ENCODE measurements at regions not wholly inside any gene's neighbourhood (a gene's known extent, or its start where the extent isn't known, plus 50 kb on each side); places are given as distances from the start of the nearest gene placed in this dataset.

DNA sequence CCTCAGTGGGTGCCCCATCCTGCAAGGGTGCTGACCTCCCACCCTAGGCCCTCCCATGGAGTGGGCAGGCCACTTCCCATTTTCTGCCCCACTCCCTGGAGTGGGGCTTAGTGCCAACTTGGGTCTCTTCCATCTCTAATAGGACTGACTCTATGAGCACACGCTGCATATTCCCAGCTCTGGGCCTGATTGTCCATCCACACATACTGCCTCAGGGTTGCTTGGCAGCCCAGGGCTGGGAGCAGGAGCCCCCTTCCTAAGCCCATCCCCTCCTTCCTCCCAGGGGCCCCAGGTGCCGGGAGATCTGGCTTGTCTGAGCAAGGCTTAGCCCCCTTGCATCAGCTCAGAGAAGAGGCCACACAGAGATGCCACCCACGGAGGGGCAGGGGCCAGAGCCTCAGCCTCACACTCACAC lies 55.1 kb downstream of the PJA1 start:
- DNase-seq: peak in 2 of 4 experiments; percentile 8 to 17

DNA sequence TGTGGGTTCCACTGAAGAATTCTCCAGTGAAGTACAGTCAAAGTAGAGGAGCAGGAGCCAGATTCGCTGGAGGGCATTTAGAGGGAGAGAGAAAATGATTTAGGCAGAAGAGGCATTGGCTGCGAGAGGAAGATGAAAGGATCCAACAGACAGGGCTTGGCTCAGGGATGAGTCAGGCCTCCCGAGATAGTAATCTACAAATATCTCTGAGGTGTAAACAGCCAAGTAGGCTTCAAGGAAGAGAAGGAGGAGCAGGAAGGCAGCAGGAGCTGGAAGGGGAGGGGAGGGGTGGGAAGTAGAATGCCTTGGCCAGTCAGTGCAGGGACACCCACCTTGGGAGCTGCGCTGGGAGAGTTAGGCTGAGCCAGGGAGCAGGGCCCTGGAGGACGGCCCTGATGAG lies 55.5 kb downstream of the PJA1 start:
- DNase-seq: no peak

DNA sequence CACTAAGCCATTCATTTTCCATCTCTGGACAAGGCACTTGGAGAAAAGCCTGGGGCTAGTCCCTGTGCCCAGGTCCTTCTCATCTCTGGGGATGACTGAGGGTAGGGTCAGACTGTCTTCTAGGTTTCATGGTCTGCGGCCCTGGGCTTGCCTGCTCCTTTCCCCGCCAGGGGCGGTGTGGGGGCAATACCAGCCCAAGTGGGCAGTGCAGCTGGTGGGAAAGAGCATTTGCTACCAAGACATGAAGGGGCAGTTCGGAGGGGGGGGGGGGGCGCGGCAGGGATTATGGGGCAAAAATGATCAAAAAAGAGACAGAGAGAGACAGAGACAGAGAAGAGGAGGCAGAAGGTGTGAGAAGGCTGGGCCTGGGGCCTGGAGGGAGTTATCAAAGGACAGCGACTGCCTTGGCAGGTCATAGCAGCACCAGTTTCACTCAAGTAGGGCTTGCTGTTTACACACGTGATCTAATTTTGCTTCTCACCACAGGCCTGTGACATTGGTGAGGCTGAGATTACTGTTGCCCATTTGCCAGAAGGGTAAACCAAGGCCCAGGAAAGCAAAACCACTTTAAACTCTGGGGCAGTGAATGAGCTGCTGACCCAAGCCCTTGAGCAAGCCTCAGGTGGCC lies 56.1 kb downstream of the PJA1 start:
- DNase-seq: no peak

DNA sequence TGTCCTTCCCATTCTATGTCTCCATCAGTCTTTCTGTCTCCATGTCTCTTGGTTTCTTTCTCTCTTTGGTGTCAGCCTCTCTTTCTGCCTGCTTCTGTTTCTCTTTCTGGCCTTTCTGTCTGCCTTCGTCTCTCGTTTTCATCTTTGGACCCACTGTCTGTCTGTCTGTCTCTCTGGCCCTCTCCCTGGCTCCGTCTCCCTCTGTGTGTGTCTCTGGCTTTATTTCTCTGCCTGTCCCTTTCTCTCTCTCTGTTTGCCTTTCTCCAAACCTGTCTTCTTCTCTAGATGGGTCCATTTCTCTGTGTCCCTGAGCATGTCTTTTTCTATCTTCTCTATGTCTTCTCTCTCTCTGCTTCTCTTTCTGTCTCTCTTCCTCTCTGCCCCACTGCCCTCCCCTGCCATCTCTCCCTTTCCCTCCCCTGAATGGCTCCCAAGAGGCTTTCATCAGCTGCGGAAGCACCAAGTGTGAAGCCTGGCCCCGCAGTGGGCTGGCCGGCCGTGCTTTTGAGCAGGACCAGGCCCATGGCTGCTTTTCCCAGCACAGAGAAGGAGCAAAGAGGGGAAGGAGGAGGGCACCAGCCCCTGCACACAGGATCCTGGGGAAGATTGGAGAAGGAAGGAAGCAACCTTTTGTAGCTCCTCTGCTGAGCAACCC lies 57.4 kb downstream of the PJA1 start:
- no peak for DNase-seq

DNA sequence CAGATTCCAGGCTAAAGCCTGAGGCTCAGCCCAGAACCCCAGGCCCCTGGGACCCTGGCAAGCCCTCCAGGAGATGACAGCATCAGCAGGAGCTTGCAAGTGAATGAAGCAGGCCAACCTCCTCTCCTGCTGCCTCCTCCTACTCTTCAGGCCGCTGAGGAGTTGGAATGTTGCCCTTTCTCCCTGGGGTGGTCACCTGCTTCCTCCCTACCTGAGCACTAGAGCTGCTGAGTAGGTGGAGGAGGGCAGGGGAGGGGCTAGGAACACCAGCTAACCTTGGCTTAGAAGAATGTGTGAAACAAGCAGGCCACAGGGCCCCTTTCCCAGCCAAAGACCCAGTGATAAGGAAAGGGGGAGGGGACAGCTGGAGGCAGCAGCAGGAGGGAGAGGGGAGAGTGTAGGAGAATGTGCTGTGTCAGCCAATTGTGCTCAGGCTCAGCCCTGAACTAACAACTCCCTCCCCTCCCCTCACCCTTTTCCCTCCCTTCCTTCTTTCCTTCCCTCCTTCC lies 58.0 kb downstream of the PJA1 start:
- no peak for DNase-seq

DNA sequence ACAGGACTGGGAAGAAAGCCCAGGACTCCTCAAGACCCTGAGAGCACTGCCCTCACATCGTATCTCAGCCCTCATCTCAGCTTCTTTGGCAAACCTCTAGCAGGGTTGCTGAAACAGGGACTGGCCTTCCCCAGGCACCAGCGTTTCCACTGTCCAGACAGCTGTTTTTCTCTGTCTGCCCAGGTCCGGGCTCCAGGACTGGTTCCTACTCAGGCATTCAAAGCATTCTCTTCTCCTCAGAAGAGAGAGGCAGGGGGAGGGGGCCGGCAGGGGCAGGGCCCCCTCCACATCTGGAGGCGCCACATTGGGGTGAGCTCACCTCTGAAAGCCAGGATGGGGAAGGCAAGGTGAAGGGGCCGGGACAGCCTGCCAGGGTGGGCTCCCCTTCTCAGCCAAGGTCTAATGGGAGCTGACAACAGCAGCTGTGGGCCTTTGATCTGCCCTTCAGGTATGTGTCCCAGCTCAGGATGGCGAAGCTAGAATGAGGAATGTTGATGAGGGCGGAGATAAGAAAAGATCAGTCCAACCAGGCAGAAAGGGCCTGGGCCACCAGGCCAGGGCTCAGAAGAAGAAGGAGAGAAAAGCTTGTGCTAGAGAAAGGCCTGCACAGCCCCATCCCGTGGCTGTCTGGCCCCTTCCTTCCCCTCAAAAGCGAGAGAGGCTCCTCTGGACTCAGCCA lies 60.4 kb downstream of the PJA1 start:
- no peak for DNase-seq

DNA sequence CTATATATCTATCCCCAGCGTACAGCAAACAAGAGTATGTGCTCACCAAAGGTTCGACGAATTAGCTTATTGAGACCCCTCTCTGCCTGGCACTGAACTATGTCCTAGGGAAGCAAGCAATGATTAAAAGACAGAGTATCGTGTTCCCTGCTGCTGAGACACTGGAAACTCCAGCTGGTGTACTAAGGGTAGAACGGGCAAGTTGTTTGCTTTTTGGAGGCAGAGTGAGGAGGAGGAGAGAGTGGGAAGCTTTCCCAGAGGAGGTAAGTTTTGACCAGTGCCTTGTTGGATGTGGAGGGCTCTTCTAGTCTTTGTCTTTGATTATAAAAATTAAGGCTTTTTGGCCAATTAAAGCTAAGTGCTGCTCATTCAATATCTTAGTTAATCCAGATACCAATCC lies 61.7 kb downstream of the PJA1 start:
- DNase-seq: no peak

DNA sequence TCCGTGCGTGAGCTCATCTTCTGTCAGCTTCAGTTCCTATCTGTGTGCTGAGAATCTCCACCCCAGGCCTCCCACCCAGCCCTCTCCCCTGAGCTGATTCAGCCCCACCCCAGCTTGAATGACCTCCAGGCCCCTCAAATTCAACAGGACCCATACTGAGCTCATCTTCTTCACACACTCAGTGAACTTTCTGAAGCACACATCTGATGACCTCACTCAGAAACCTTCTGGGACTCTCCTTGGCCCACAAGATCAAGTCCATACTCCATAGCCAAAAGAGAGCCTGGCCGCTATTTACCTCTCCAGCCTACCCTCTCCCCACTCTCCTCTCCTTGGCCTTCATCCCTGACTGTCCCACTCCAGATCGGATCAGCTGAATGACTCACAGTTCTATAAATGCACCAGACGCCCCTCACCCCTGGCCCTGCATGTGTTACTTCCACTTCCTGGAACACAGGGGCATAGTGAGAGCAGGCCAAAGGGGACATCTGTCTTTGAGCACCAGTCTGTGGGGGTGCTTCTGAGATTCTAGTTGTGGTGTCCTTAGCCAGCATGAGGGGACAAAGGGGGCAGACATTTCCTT lies 62.5 kb downstream of the PJA1 start:
- DNase-seq: peak in 1 of 4 experiments; percentile 1

DNA sequence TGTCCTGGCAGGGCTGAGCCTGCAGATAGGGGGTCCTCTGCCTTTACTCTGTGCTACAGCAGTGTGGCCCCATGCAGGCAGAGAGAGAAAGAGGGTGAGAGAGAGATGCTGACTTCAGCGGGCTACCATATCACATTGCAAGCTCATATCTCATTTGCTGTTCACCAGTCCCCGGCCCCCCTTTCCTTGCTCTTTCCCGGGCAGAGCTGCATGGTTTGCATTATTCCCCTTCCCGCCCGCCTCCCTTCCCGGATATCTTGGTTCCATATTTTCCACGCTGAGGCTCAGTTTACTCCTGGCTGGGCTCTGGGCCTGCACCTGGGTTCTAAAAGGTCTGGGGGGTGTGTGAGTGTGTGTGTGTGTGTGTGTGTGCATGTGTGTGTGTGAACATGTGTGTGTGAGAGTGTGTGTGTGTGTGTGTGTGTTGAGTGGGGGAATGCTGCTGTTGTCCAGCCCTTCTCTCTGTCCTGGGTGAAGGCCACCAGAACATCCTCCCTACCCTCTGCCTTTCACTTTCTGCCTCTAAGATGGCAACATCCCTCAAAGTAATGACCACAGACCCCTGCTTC lies 63.5 kb downstream of the PJA1 start:
- no peak for DNase-seq

DNA sequence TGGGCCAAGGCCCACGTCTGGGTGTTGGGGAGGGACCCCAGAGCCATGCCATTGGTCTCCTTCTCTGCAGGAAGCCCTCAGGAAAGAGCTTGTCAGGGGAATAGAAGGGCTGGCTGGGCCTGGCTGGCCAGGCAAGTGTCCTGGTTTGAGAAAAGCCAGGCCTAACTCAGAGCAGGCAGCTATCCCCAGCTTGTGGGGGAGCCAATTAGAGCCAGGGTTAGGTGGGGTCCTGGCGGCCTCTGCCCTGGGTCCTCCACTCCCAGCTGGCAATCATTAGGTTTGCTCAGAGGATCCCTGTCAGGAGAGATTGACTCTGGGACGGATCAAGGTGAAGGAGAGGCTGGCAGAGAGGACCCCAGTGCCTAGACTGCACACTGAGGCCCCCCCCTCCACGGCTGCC lies 64.8 kb downstream of the PJA1 start:
- no peak for DNase-seq

DNA sequence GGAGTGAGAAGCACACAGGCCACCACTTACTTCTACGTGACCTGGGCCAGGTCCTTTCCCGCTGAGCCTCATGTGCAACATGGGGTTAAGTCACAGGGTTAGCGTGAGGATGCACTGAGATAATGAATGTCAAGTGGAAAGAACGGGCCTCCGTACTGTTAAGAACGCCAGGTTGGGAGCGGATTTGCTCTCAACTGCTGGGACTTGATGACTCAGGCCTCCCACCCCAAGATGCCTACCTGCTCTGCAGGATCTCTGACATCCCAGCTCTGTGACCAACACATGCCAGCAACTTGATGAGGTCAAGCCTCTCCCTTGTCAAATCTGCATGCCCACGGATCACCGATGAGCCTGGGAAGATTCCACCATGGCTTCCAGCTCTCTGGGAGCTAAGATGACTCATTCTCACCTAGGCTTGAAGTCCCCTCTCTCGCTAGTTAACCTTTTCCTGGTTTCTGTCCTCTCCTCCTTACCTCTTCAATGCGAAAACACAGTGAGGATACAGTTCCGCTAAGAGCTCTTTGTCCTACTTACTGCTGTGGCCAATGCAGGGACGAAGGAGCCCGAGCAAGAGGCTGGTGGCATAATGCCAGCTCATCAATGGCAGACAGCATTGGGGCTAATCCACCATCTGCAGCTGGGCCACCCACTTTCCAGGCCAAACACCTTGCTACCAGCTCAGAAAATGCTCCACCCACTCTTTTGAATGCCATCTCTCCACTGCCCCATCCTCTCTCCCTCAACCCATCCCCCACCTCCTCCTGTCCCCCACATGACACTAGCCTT lies 67.6 kb downstream of the PJA1 start:
- no peak for DNase-seq

DNA sequence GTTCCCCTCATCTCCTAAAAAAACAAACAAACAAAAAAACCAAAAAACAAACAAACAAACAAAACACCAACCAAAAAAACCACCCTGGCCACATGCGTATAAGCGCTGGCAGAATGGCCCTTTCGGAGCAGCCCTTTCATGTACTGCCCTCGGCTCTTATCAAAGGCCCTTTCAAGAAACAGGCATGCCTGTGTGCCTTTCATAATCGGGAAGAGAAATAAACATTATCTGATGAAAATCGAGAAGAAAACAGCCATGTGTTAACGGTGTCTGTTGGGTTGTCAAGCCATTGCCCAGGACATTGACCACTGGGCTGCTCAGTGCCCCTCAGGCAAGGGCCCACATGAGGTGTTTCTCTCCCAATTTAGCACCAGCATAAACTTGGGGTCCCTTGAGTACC lies 68.3 kb downstream of the PJA1 start:
- no peak for DNase-seq

DNA sequence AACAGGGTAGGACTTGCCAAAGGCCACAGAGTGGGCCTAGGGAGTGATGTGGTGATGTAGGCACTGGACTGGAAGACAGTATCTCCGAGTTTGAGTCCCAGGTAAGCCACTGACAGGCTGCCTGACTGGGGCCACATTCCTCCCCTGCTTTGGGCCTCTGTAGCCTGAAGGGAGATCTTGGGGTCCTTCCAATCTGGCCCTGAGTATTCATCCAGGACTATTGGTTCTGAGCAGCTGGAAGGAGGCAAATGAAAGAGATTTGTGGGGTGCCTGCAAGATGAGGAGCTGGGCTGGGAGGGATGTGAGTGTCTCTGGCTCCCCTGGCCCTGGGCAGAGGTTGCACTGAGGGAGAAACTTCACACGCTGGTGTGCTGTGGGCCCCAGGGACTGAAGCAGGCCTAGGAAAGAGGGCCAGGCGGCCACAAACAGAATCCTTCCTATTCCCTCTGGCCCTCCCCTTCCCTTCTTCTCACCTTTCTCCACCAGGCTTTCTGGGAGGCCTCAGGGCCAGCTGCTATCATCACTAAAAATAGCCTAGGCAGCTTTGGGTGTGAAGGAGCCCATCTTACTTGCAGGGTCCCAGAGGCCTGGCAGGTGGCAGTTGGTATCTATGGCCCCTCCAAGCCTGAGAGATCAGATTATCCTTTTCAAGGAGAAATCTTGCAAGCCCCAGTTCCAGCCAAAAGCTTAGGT lies 70.1 kb downstream of the PJA1 start:
- no peak for DNase-seq

DNA sequence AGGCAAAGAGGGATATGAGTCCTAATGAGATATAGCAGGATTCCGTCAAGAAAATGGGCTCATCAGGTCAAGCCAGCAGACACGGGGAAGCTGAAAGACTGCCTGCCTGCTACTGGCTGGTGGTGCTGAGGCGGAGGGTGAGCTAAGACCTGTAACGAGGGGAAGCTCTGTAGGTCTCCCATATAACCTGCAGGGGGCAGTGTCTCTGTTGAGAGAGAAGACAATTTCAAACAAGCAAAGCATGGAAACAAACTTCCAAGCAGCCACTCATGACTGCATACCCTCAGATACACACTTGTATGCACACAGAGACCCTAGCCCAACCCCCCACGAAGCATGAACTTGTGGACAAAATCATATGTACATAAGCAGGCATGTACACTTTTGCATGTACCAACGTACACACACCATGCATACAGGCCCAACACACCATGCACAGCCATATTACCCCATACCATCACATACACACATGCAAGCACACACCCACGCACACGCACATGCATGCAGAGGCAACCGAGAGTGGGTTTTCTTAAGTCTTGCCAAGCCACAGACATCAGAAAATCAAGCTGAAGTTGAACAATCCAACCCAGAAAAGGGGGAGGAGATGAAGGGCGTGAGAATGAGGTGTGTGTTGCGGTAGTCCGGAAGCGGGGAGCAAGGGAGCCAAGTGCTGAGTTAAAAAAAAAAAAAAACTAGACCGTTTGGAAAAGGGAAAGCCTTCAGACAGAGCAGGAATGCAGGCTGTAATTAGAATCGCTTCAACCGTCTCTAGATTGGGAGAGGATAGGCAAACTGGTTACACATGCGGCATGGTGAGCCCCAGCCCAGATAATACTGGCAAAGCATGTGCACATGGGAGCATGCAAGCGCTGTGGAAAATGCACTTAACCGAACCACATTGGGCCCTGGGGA lies 71.0 kb downstream of the PJA1 start:
- DNase-seq: peak; percentile 43 to 74 (median 63)

DNA sequence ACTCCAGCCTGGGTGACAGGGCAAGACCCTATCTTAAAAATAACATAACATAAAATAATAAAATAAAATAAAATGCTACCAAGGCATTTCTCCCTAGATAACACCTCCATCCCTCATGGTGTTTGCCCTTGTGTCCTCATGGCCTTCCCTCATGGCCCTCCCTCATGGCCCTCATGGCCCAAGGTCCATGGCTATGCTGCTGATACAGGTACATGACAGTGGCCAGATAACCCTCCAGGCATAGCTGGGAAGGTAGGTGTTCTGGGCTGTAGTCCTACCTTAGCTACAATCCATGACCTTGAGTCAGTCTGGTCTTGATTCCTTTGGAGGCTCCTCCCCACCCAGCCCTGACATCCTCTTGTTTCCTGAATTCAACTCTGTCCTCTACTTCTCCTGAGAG lies 75.2 kb downstream of the PJA1 start:
- DNase-seq: no peak

DNA sequence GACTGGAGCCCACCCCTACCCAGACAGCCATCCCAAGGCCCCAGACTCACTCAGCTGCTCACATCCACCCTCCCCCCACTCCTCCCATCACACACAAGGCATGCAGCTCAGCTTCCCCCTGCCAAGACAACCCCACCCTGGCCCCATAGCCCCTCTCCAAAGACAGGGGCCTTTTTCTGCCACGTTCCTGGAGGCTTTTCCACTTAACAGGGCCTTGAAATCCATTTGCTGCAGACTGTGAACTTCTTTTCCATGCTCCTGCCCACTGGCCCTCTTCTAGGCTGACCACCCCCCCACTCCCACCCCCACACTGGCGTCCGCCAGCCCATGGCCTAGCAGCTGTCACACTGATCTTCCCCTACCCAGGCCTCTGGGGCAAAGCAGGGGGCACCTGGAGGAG lies 76.0 kb downstream of the PJA1 start:
- DNase-seq: no peak

DNA sequence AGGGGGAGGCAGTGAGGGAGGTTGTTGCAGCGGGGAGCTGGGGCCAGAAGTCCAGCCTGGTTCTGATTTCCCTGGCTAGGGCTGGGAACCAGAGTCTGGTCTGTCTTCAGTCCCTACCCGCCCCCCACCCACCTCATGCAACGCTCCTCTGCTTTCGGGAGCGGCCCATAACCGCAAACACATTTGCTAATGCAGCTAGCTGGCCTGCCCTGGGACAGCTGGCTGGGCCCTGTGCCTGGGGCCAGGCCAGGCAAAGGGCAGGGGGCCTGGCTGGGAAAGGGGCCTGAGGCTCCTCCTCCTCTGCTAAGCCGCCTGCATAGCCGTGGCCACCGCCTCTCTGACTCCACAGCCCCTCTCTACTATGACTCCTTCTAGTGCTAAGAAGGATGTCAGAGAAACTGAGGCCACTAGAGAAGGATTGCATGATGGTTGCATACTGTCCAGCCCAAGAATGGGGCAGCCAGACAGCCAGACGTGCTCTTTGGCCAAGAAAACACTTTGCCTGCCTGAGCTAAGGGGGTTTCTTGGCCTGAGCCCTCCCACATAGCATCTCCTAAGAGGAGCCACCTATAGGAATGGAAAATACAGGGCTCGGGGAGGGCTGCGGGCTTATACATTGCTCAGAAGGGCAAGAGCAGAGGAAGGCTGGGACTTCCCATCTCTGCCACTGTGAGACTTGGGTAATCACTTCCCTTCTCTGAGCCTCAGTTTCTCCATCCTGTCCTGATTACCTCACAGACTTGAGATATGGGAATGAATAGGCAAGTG lies 76.9 kb downstream of the PJA1 start:
- no peak for DNase-seq

DNA sequence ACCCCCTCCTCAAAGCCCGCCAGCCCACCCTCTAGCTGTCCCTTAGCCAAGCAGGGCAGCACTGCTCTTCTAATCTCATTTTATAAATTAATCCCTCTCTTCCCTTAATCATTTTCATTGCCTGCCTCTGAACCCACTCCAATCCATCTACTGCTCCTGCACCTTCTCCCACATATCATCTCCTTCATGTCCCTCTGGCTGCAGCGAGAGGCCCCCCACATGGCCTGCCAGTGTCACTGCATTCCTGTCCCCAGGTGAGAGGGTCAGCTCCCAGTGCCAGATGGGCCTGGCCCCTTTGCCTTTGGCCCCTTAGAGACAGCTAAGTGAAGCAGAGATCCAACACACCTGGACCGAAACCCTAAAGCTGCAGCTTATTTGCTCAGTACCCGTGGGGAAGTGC lies 79.4 kb downstream of the PJA1 start:
- DNase-seq: no peak

DNA sequence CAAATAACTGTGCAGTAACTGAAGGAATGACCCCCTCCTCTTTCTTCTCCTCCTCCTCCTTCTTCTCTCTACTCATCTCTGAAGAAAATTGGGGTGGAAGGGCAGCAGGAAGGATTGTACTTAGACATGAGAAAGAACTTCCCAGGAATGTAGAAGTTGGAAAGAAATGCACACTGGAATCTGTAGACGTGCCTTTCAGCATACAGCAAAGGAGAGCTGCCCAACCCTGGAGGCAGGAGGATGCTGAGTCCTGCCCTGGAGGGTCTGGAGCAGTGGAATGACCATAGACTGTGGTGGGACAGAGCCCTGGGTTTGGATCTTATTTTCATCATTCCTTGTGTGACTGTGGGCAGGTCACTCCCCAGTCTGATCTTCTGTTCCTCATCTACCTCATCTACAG lies 80.1 kb downstream of the PJA1 start:
- no peak for DNase-seq

DNA sequence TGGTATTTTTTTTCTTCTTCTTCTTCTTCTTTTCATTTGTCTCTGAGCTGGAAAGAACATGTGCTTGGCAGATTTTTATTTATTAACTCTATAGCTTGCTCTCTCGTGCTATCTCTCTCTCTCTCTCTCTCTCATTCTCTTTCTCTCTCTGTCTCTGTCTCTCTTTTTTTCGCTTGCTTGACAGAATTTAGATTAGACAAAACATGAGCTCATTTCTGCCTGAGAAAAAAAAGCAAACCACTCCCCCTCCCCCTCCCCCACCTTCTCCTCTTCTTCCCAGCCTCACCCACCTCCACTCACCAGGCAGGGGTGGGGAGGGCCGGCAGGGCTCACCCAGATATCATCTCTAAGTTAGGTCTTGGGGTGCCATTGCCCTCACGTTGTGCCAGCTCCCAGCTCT lies 81.5 kb downstream of the PJA1 start:
- DNase-seq: no peak

Data from suppressor macrophage (primary cell).